Activated CD4-positive, alpha-beta T cell treated with anti-CD3 and anti-CD28 coated beads, Interleukin-2, Interleukin-4, amounts not matched to agents 100 ng/mL and 50 ng/mL, durations not matched to agents 16 hours and 8 hours (primary cell): ENCODE measurements at regions not wholly inside any gene's neighbourhood (a gene's known extent, or its start where the extent isn't known, plus 50 kb on each side); places are given as distances from the start of the nearest gene placed in this dataset.
"Not testable (repeated sequence)": the region's sequence is repeated elsewhere in the genome, so short reads cannot be mapped to it uniquely, and the experiment has no call there.

Source experiments
- DNase-seq: peaks from one replicate; pipeline ENCODE4 v3.0.0-alpha.2; 2020; ENCODE audit warnings: low spot score

GRCh38 chr14:87049950-87050349, 943.0 kb downstream of the GALC start:
- peak; percentile 15 for DNase-seq

DNA sequence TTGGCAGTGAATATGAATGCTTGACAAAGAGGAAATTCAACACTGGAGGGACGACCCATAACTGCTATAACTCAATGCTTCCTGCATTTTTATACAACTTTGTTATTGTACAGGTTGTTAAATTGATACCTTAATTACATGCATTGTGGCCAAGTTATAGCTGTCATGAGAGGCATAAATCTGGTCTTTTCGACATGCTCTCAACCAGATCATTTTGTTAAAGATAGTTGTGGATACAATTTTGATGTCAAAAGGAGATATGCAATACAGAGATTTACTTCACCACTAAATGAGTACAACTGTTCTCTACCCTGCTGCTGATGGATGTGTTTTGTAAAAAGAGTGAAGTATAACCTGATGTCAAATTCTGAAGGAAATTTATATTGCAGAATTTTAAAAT, 946.0 kb downstream of the GALC start:
- no peak for DNase-seq

GRCh38 chr14:87045956-87046355, 947.0 kb downstream of the GALC start:
- no peak for DNase-seq

DNA sequence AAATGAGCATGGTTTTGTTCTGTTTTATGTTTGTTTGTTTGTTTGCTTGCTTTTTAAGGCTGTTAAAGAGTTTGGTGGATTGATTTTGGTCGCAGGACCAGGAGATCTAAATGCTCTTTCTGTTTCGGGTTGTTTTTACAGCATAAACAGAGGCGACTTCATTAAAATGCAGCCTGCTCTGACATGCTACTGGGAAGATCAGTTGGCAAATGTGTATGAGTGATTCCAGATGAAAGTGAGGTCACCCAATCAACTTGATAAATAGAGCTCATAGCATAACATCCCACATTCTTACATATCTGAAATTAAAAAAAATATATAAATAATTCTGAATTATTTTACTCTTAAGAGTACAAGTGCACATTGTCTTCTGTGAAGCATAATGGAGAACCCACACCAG, 947.7 kb downstream of the GALC start:
- DNase-seq = no peak

DNA sequence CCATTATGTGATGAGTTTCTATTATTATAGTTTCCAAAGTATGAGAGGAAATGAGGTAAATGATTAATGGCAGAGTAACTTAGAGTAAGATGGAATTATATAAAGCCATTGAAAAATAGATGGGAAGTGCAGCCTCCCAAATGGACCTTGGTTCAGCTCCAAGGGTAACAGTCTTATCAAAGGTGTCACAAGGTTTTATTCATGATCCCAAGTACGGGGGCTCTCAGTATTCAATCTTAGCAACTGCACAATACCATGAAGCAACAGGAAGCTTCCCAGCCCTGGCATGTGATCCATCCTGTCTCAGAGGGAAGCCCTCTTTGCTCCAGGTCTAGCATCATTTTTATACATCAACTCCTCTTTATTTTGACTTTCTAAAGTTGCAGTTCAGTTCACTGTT, 948.2 kb downstream of the GALC start:
- DNase-seq = no peak

DNA sequence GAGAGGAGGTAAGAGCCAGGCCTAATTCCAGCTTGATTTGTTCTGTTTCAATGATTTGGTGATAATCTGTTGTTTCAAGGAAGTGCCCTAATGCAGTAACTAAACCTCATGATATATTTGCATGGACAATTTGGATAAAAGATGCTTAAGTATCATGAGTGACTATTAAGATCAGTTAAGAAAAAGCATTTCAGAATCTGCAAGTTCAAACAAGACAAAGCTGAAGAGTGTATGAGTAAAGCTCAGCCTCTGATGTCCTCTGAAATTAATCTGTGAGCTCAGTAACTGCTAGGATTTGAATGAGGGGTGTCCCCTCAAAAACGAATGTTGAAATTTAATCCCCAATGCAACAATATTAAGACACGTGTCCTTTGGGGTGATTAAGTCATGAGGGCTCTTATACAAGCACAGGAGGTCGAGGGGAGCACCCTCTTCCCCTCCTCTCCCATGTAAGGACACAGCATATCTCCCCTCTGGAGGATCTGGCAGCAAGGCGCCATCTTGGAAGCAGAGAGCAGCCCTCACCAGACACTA, 949.2 kb downstream of the GALC start:
- DNase-seq = no peak

DNA sequence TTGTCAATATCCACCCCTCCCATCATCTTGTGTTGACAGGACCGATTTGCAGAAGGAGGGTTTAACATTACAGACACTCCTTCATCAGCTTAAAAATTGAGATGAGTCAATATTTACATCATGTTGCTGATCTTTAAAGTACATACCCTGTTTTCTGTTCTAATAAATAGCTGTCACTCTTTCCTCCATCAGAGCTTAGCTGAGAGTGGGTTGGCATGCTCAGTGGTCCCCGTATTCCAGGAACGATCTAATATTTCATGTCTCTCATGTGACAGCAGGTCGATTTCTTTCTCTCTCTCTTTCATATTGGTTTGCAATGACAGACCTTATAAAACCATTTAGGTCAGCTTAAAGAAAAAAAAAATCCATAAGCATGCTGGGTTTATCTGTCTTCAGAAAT, 950.6 kb downstream of the GALC start:
- DNase-seq = no peak

- DNase-seq = no peak
Observed at GRCh38 chr14:87041290-87042020, 951.5 kb downstream of the GALC start.

DNA sequence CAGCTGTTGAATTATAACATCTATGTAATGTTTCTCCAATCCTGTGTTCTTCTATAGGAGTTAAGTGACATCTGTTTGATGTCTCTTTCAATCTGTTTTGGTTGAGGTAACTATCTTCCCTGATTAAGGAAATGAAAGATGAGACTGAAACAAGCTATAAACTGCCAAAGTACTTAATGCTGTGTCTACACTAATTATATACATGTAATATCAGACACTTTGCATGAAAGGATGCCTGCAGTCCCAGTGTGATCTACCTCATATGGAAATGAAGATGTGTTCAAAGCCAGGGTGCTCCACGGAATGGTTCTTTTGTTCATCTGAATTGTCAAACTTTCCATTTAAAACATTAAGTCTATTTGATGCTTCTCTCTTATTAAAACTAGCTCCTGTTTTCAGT, 958.3 kb downstream of the GALC start:
- DNase-seq = no peak

DNA sequence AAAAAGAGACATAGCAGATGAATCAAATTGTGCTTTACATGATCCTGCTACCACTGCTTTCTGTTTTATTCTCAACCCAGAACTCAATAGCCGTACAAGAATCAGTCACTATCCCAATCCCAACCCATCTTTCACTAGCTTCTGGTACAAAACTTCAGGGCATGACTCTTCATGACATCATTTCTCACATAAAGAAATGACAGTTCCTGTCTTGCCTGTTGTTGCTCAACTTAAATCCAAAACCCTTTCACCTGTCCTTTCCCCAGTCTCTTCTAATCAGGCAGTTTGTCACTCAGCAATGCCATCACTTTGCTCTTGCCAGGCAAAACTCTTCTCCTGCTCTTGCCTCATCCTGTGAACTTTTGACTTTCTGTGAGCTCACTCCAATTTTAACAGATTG, 962.8 kb downstream of the GALC start:
- no peak for DNase-seq

GRCh38 chr14:87020106-87020505, 972.9 kb downstream of the GALC start:
- DNase-seq = not testable (repeated sequence)

DNA sequence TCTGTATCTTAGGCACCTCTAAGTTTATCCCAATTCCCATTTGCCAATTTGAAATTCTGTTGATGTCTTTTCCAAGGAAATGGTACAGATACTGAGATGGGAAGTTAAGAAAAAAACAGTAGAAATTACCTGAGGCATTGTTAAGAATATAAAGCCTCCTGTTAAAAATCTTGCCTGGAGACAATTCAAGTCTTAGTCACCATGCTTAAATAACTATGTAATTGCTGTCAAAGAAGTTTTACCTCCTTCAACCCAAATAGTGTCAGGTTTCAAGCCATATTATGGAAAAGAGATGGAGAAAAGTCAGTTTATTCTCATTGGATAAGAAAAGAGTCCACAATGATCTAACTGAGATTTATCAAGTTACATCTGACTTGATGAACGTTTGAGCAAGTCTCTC, 974.7 kb downstream of the GALC start:
- DNase-seq = no peak

- no peak for DNase-seq
Observed at GRCh38 chr14:87017335-87017734, 975.6 kb downstream of the GALC start.

DNA sequence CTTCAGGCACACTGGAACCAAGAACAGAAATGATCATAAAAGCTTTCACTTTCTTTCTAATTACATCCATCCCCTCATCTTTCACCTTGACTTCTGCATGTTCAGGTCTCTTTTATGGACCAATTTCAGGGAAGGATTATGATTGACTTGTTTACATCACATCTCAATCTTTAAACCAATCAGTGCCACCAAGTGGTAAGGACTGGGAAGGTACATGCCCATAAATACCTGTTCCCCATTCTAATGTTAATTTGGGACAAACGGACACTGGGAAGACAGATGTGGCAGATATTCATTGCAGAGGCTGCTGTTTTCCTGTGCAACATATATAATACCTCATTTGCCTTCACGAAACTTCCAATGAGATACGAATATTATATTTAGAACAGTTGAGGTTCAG, 978.1 kb downstream of the GALC start:
- no peak for DNase-seq

DNA sequence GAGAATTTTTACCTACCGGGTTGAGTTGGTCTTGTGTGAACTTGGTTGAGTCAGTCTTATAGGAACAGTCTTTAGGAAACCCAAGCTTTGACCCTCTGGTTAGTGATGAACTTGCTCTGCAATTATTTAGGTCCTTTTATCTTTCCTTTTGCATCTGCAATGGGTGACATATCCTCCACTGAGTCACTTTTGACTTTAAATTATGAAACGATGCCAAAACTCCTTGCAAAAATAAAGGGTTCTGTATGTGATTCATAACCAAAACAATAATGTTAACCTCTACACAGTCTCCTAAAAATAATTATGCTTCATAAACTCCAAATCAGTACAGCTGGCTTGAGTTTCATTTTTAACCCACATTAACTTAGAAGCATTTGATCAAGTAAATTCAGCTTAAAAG, 979.4 kb downstream of the GALC start:
- no peak for DNase-seq

DNA sequence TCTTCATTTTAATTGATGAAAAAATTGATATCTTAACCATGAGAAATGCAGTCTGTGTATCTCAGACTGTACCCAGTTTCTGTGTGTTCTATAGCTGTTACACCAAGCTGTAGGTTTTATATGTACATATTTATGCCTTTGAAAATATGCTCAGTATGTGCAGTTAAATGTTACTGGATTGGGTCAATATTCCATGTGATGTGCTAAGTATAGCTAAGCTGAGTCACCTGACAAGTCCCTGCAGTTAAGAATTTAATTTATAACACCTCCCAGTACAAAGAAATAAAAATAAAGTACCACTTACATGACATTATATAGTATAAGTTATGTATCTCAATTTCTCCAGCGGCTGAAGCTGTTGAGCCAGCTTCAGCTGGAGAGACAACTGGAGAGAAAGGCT, 984.0 kb downstream of the GALC start:
- no peak for DNase-seq

GRCh38 chr14:87005280-87005679, 987.7 kb downstream of the GALC start:
- no peak for DNase-seq

- DNase-seq = no peak
Observed at GRCh38 chr14:87002776-87003175, 990.2 kb downstream of the GALC start.

DNA sequence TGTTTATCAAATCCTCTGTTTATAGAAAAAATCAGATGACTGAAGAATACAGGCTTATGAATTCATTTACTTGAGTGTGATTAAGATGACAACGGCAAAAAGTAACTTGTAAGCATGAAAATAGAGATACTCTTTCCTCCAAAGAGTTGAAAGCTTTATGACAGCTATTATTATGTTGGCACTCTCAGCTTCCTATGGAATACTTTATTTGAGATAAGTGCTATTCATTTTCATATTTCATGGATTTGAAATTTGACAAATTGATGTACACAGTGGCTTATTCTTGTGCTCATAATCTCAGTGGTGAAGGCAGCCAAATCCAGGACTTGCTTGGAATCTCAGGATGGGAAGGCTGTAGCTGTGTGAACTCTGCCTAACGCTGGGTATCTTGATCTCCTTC, 991.6 kb downstream of the GALC start:
- DNase-seq = no peak

- DNase-seq = no peak
Observed at GRCh38 chr14:87000081-87000480, 992.9 kb downstream of the GALC start.

- no peak for DNase-seq
Observed at GRCh38 chr14:86999036-86999435, 993.9 kb downstream of the GALC start.

GRCh38 chr14:86997271-86997670, 995.7 kb downstream of the GALC start:
- no peak for DNase-seq

- DNase-seq = no peak
Observed at GRCh38 chr14:86990396-86990795, 1002.6 kb downstream of the GALC start.

GRCh38 chr14:86989285-86989684, 1003.7 kb downstream of the GALC start:
- DNase-seq = no peak
